Panc1 (cell line): ENCODE measurements at regions not wholly inside any gene's neighbourhood (a gene's known extent, or its start where the extent isn't known, plus 50 kb on each side); places are given as distances from the start of the nearest gene placed in this dataset.

Experiments
- CTCF ChIP-seq: fragments of 450-650 bp; IDR thresholded peaks from 2 replicates; pipeline ENCODE4 v1.5.1; 2017; ENCODE audit warnings: mild to moderate bottlenecking
- POLR2AphosphoS5 ChIP-seq: IDR thresholded peaks from 2 replicates; pipeline ENCODE4 v1.6.1; 2012; ENCODE audit warnings: mild to moderate bottlenecking, low read depth, low read length, moderate library complexity
- REST ChIP-seq, 2 experiments: IDR thresholded peaks; 2 replicates each; pipeline ENCODE4 v1.6.1; 2011 to 2012; ENCODE audit warnings: low read depth in 2 of 2, control low read depth in 1 of 2, low read length in 1 of 2, mild to moderate bottlenecking in 1 of 2, moderate library complexity in 1 of 2; ENCODE audit not compliant: insufficient read depth in 1 of 2
- TCF7L2 ChIP-seq: IDR thresholded peaks from 2 replicates; pipeline ENCODE4 v1.6.1; 2011; ENCODE audit warnings: mild to moderate bottlenecking, low read depth, low read length, inconsistent platforms

GRCh38 chr20:58117944-58118343, 110.5 kb downstream of the ANKRD60 start:
- TF ChIP-seq CTCF (no peak), POLR2AphosphoS5 (no peak), REST (IDR thresholded peaks at IDR 0.05; ENCODE audit: insufficient read depth in 1 of 2, low read depth in 2 of 2, low read length in 1 of 2) (no peak), TCF7L2 (no peak)
